Endometrium (tissue), 2 donors: ENCODE measurements at regions not wholly inside any gene's neighbourhood (a gene's known extent, or its start where the extent isn't known, plus 50 kb on each side); places are given as distances from the start of the nearest gene placed in this dataset.
"Not testable (repeated sequence)": the region's sequence is repeated elsewhere in the genome, so short reads cannot be mapped to it uniquely, and the experiment has no call there.

Experiments
- FAIRE-seq: peaks from 2 replicates; lab custom pipeline; 2012; peaks lifted over from hg19 to GRCh38; lab: Jason Lieb, UNC
- donor health status: control.
- donor health status: control.

GRCh38 chr1:113305029-113305428 is 85.3 kb upstream of the MAGI3 start:
- not testable (repeated sequence) for FAIRE-seq

- FAIRE-seq, result no peak
Measured at GRCh38 chr1:113307771-113308445, 82.4 kb upstream of the MAGI3 start.

- not testable (repeated sequence) for FAIRE-seq
Measured at GRCh38 chr1:113312651-113313050, 77.7 kb upstream of the MAGI3 start.

GRCh38 chr1:113314600-113314999 is 75.7 kb upstream of the MAGI3 start:
- FAIRE-seq, result no peak

- FAIRE-seq, result no peak
Measured at GRCh38 chr1:113320272-113320671, 70.0 kb upstream of the MAGI3 start.

GRCh38 chr1:113320972-113321680 is 69.2 kb upstream of the MAGI3 start:
- no peak for FAIRE-seq

- peak; percentile 96 for FAIRE-seq
Measured at GRCh38 chr1:113321771-113322387, 68.4 kb upstream of the MAGI3 start.

GRCh38 chr1:113322439-113322838 is 67.9 kb upstream of the MAGI3 start:
- FAIRE-seq, result no peak

GRCh38 chr1:113325022-113325421 is 65.3 kb upstream of the MAGI3 start:
- FAIRE-seq, result no peak

- no peak for FAIRE-seq
Measured at GRCh38 chr1:113326976-113327375, 63.3 kb upstream of the MAGI3 start.

GRCh38 chr1:113333056-113333455 is 57.3 kb upstream of the MAGI3 start:
- FAIRE-seq, result no peak

GRCh38 chr1:113340038-113340437 is 50.3 kb upstream of the MAGI3 start:
- FAIRE-seq, result no peak
